ENCODE measurements at regions not wholly inside any gene's neighbourhood (a gene's known extent, or its start where the extent isn't known, plus 50 kb on each side); places are given as distances from the start of the nearest gene placed in this dataset.
"Not testable (repeated sequence)": the region's sequence is repeated elsewhere in the genome, so short reads cannot be mapped to it uniquely, and the experiment has no call there.

DNA sequence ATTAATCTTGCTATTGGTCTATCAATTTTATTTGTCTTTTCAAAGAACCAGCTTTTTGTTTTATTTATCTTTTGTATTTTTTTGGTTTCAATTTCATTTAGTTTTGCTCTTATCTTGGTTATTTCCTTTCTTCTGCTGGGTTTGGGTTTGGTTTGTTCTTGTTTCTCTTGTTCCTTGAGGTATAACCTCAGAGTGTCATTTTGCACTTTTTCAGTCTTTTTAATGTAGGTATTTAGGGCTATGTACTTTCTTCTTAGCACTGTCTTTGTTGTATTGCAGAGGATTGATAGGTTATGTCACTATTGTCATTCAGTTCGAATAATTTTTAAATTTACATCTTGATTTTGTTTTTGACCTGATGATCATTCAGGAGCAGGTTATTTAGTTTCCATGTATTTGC, 92.7 kb upstream of the DCD start:
- no peak for ATAC-seq (replicated peaks in 1 of 2)
- peaks cover 0 to 6% of the 10 kb centered on the region in 2 donors for H3K36me3 Mint-ChIP-seq (ENCODE audit: insufficient read depth in 2 of 2)
- no peak for DNase-seq
- peaks cover 4 to 11% of the 10 kb centered on the region in 2 donors for H3K9me3 Mint-ChIP-seq
- peak overlapping the region; percentile 31 for H3K27ac Mint-ChIP-seq
- no peaks in the 10 kb centered on the region for H3K27me3 Mint-ChIP-seq (ENCODE audit: low read depth)
- H3K4me3 Mint-ChIP-seq: peak overlapping the region in 1 of 2 donors; percentile 43
- peaks cover 18% of the 10 kb centered on the region for H3K4me1 Mint-ChIP-seq (ENCODE audit: low read depth)

DNA sequence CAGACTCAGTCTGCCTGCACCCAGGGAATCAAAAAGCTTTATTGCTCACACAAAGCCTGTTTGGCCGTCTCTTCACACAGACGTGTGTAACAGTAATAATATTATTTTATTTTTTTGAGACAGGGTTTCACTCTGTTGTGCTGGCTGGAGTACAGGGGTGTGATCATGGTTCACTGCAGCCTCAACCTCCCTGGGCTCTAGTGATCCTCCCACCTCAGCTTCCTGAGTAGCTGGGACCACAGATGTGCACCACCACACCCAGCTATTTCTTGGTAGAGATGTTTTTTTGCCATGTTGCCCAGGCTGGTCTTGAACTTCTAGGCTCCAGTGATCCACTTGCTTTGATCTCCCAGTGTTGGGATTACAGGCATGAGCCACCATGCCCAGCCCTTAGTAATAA, 88.4 kb upstream of the DCD start:
- no peak for DNase-seq
- ATAC-seq (replicated peaks in 1 of 2): no peak
- Mint-ChIP-seq H3K27me3 (ENCODE audit: low read depth) (no peaks in the 10 kb centered on the region), H3K27ac (no peak overlapping the region), H3K9me3 (peaks cover 4 to 11% of the 10 kb centered on the region in 2 donors), H3K4me3 (no peak overlapping the region), H3K36me3 (ENCODE audit: insufficient read depth in 2 of 2) (peaks cover 0 to 4% of the 10 kb centered on the region in 2 donors), H3K4me1 (ENCODE audit: low read depth) (peaks cover 8% of the 10 kb centered on the region)

DNA sequence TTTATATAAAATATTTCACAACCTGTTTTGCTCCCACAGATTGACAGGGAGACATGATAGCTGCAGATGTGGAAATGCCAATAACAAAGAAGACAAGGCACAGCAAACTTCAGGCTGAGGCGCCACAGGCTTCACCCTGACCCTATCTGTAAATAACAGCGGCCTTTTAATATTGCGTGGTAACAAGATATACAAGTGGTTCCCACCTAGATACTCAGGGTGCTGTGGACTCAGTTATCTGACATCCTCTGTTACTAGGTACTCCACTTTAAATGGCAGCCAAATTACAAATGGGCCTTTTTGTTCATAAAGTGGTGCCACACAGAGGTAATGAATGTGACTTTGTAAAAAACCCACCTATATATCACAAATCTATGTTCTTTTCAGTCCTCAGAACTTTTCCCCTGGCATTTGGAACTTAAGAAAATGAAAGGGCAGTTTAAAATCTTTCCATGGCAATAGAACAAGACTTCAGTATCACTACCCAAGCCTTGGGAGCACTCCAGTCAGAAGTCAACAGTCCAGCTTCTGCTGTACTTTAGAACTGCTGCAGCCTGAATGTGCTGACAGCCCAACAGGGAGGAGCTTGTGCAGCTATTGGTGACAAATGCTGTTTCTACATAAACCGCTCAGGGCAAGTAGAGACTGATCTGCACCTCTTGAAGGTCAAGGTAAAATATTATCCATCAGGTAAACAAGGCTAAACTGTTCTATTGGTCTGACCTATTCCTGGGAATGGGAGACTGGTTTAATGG, 86.2 kb upstream of the DCD start:
- Mint-ChIP-seq H3K36me3 (ENCODE audit: insufficient read depth in 2 of 2) (peaks cover 0 to 2% of the 10 kb centered on the region in 2 donors), H3K4me1 (ENCODE audit: low read depth) (no peaks in the 10 kb centered on the region), H3K27me3 (ENCODE audit: low read depth) (no peaks in the 10 kb centered on the region), H3K9me3 (peaks cover 4 to 11% of the 10 kb centered on the region in 2 donors), H3K4me3 (no peak overlapping the region), H3K27ac (no peak overlapping the region)
- ATAC-seq (replicated peaks in 1 of 2): no peak
- DNase-seq: no peak

DNA sequence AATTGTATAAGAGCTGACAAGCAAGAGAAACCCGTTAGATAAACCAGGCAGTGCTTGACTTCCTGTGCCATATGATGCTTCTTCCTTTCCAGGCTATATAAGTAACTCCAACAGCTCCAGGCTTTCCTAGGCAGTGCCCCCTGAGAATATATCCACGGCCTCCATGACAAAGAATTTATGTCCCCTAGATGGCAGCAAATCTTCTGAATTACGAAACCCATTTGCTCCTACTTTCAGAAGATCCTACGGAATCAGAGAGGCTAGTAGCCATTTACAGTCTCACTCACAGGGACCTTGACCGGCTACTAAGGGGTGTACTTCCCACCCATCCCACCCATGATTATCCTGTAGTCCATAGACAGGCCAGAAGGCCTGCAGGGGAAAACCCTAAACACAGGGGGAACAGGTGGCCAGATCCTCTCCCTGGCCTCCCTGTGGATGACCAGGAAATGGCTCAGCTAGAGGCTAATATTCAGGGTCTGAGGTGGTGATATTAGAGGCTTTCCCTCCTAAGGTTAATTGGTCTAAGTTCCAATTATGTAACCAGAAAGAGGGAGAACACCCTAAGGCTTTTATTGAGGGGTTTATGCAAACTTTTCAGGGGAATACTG, 77.2 kb upstream of the DCD start:
- Mint-ChIP-seq H3K4me1 (ENCODE audit: low read depth) (peaks cover 5% of the 10 kb centered on the region), H3K36me3 (ENCODE audit: insufficient read depth in 2 of 2) (no peaks in the 10 kb centered on the region), H3K4me3 (no peak overlapping the region), H3K9me3 (no peaks in the 10 kb centered on the region), H3K27ac (no peak overlapping the region), H3K27me3 (ENCODE audit: low read depth) (peaks cover 10% of the 10 kb centered on the region)
- ATAC-seq (replicated peaks in 1 of 2): no peak
- DNase-seq: no peak

DNA sequence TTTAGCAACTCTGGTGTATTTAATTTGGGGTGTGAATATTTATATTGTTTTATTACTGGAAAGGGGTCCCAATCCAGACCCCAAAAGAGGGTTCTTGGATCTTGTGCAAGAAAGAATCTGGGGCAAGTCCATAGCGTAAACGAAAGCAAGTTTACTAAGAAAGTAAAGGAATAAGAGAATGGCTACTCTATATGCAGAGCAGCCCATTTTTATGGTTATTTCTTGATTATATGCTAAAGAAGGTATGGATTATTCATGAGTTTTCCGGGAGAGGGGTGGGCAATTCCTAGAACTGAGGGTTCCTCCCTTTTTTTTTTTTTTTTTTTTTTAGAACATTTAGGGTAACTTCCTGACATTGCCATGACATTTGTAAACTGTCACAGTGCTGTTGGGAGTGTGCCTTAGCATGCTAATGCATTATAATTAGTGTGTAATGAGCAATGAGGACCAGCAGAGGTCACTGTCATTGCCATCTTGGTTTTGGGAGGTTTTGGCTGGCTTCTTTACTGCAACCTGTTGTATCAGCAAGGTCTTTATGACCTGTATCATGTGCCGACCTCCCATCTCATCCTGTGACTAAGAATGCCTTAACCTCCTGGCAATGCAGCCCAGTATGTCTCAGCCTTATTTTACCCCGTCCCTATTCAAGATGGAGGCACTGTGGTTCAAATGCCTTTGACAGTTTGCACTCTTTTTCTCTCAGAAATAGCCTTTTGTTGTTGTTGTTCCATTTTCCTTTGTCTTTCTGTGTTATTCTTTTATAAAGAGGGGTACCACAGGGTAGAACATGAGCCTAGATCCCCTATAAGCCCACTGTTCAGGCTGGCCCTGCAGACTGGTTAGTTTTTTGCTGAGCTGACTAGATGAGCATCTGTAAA, 75.5 kb upstream of the DCD start:
- no peaks in the 10 kb centered on the region for H3K9me3 Mint-ChIP-seq
- peak; percentile 16 to 39 for DNase-seq
- no peak overlapping the region for H3K4me3 Mint-ChIP-seq
- peaks cover 15% of the 10 kb centered on the region for H3K27me3 Mint-ChIP-seq (ENCODE audit: low read depth)
- no peak overlapping the region for H3K27ac Mint-ChIP-seq
- peak; percentile 37 to 47 for ATAC-seq (replicated peaks in 1 of 2)
- H3K4me1 Mint-ChIP-seq (ENCODE audit: low read depth): peaks cover 5% of the 10 kb centered on the region
- H3K36me3 Mint-ChIP-seq (ENCODE audit: insufficient read depth in 2 of 2): no peaks in the 10 kb centered on the region

DNA sequence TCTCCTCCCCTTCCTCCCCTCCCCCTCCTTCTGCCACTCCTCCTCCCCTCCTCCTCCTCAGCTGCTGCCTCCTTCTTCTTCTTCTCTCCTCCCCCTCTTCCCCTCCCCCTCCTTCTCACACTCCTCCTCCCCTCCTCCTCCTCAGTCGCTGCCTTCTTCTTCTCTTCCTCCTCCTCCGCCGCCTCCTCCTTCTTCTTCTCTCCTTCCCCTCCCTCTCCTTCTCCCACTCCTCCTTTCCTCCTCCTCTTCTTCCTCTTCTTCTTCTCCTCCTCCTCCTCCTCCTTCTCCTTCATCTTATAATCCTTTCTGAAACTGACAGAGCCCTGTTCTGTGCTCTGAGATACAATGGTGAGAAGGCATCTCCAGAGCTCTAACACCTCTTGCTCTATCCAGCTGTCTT, 73.1 kb upstream of the DCD start:
- no peaks in the 10 kb centered on the region for H3K9me3 Mint-ChIP-seq
- no peak for DNase-seq
- no peaks in the 10 kb centered on the region for H3K36me3 Mint-ChIP-seq (ENCODE audit: insufficient read depth in 2 of 2)
- H3K27me3 Mint-ChIP-seq (ENCODE audit: low read depth): peaks cover 15% of the 10 kb centered on the region
- no peak overlapping the region for H3K4me3 Mint-ChIP-seq
- peaks cover 5% of the 10 kb centered on the region for H3K4me1 Mint-ChIP-seq (ENCODE audit: low read depth)
- no peak for ATAC-seq (replicated peaks in 1 of 2)
- H3K27ac Mint-ChIP-seq: no peak overlapping the region

DNA sequence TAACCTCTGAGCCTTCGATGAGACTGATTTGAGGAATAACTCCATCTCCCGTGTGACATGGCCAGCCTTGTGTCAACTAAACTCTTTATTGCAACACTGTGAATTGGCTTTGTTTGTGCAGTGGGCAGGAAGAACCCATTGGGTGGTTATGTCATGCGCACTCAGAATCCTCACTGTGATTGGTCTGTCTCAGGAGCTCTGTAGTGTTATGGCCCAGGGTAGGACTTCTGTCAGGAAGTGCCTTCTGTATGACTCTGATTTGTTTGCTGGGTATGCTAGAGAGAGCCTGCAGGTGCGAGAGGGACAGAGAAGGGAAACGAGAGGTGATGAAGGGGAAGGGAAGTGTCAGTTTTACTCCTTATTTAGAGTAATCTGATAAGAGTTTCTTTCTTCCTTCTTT, 71.5 kb upstream of the DCD start:
- no peak overlapping the region for H3K4me3 Mint-ChIP-seq
- peaks cover 25% of the 10 kb centered on the region for H3K27me3 Mint-ChIP-seq (ENCODE audit: low read depth)
- H3K27ac Mint-ChIP-seq: no peak overlapping the region
- no peak for ATAC-seq (replicated peaks in 1 of 2)
- H3K4me1 Mint-ChIP-seq (ENCODE audit: low read depth): peaks cover 5% of the 10 kb centered on the region
- DNase-seq: no peak
- H3K36me3 Mint-ChIP-seq (ENCODE audit: insufficient read depth in 2 of 2): no peaks in the 10 kb centered on the region
- no peaks in the 10 kb centered on the region for H3K9me3 Mint-ChIP-seq

DNA sequence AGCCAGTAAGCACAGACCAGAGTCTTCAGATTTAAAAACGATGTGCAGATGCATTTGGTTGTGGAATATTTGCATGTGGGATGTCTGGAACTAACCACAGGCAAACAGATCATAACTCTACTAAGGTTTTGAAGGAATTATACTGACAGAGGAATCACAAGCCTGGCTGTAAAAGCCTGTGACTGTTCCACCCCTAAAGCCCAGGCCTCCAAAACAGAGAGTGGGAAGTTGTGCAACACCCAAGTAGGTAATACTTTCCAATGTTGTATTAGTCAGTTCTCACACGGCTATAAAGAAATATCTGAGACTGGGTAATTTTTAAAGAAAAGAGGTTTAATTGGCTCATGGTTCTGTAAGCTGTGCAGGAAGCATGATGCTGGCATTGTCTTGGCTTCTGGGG, 68.1 kb upstream of the DCD start:
- Mint-ChIP-seq H3K4me3 (no peak overlapping the region), H3K9me3 (peaks cover 0 to 1% of the 10 kb centered on the region in 2 donors), H3K36me3 (ENCODE audit: insufficient read depth in 2 of 2) (no peaks in the 10 kb centered on the region), H3K27me3 (ENCODE audit: low read depth) (peaks cover 22% of the 10 kb centered on the region), H3K27ac (no peak overlapping the region), H3K4me1 (ENCODE audit: low read depth) (no peaks in the 10 kb centered on the region)
- DNase-seq: no peak
- no peak for ATAC-seq (replicated peaks in 1 of 2)

DNA sequence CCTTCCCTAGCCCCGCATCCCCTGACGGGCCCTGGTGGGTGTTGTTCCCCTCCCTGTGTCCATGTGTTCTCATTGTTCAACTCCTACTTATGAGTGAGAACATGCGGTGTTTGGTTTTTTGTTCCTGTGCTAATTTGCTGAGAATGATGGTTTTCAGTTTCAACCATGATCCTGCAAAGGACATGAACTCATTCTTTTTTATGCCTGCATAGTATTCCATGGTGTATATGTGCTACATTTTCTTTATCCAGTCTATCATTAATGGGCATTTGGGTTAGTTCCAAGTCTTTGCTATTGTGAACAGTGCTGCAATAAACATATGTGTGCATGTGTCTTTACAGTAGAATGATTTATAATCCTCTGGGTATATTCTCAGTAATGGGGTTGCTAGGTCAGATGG, 65.7 kb upstream of the DCD start:
- H3K4me1 Mint-ChIP-seq (ENCODE audit: low read depth); ATAC-seq (replicated peaks in 1 of 2); H3K9me3 Mint-ChIP-seq; H3K36me3 Mint-ChIP-seq (ENCODE audit: insufficient read depth in 2 of 2); H3K27ac Mint-ChIP-seq; DNase-seq; H3K4me3 Mint-ChIP-seq: not testable (repeated sequence)
- H3K27me3 Mint-ChIP-seq (ENCODE audit: low read depth): peaks cover 17% of the 10 kb centered on the region

DNA sequence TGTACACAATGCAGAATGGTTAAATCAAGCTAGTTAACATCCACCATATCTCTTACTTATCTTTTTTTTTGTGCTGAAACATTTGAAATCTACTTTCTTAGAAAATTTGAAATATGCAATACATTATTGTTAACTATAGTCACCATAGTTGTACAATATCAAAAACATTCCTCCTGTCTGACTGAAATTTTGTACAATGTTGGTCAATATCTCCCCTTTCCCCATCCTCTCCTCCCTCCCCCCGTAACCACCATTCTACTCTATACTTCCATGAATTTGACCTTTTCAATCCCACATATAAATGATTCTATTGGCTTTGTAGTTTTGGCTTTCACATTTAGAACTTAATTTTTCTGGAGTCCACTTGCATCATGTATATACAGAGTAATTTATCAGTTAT, 63.5 kb upstream of the DCD start:
- no peaks in the 10 kb centered on the region for H3K4me1 Mint-ChIP-seq (ENCODE audit: low read depth)
- peaks cover 0 to 1% of the 10 kb centered on the region in 2 donors for H3K9me3 Mint-ChIP-seq
- ATAC-seq (replicated peaks in 1 of 2) (no peak), DNase-seq (no peak)
- no peaks in the 10 kb centered on the region for H3K36me3 Mint-ChIP-seq (ENCODE audit: insufficient read depth in 2 of 2)
- H3K27ac Mint-ChIP-seq: no peak overlapping the region
- peaks cover 17% of the 10 kb centered on the region for H3K27me3 Mint-ChIP-seq (ENCODE audit: low read depth)
- no peak overlapping the region for H3K4me3 Mint-ChIP-seq

DNA sequence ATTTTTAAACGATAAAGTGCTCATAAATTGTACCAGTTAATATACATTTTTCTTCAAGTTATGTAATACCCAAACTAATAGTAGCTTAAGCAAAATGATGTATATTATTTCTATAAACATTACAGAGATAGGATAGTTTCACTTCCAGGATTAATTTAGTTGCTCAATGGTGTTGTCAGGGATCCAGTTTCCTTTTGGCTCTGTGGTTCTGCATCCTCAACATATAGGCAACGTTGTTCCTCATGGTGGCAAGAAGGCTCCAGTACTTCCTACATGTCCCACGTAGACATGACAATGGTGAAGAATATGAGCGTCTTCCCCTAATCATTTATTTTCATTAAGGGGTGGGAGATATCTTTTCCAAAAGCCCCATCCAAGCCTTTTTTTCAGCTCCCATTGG, 60.7 kb upstream of the DCD start:
- Mint-ChIP-seq H3K36me3 (ENCODE audit: insufficient read depth in 2 of 2) (no peaks in the 10 kb centered on the region), H3K9me3 (peaks cover 0 to under 1% of the 10 kb centered on the region in 2 donors), H3K4me3 (no peak overlapping the region), H3K4me1 (ENCODE audit: low read depth) (no peaks in the 10 kb centered on the region), H3K27ac (no peak overlapping the region), H3K27me3 (ENCODE audit: low read depth) (peaks cover 2% of the 10 kb centered on the region)
- DNase-seq (no peak), ATAC-seq (replicated peaks in 1 of 2) (no peak)

DNA sequence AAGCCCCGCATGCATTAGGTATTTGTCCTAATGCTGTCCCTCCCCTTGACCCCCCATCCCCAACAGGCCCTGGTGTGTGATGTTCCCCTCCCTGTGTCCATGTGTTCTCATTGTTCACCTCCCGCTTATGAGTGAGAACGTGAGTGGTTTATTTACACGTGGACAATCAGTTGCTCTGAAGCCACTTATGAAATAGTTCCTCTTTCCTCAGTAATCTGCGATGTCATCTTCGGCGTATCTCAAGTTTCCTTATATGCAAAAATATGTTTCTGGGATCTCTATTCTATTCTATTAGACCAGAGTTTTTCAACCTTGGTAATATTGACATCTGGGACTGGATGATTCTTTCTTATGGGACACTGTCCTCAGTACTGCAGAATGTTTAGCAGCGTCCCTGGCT, 56.0 kb upstream of the DCD start:
- peaks cover 5% of the 10 kb centered on the region for H3K27me3 Mint-ChIP-seq (ENCODE audit: low read depth)
- ATAC-seq (replicated peaks in 1 of 2) (no peak), DNase-seq (no peak)
- no peaks in the 10 kb centered on the region for H3K9me3 Mint-ChIP-seq
- H3K4me3 Mint-ChIP-seq: no peak overlapping the region
- no peak overlapping the region for H3K27ac Mint-ChIP-seq
- H3K36me3 Mint-ChIP-seq (ENCODE audit: insufficient read depth in 2 of 2): no peaks in the 10 kb centered on the region
- no peaks in the 10 kb centered on the region for H3K4me1 Mint-ChIP-seq (ENCODE audit: low read depth)

DNA sequence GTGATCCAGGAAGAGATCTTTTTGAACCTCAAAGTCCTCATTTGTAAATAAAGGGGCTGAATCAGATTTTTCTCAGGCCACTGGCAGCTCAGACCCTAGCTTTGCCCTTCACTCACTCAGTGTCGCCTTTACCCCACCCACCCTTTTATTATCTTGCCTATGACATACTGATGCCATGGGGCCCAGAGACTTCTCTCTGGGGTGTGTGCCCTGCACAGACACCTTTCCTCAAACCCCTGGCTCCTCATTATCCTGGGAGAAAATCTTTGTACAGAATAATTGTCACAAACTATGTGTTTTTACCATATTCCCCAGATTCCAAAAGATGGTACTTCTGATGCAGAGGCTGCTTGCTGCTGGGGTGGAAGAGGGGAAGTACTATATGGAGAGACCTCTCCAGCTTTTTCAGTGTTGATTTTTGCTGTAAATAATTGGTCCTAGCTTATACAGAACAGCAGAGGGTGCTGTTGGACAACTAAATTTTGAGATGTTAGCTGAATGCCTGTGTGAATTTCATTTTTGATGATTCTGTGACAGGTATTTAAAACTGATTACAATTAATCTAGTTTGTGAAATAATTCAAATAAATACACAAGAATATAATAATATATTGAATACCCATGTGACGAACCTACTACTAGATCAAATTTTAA, 53.9 kb upstream of the DCD start:
- Mint-ChIP-seq H3K4me3 (no peak overlapping the region), H3K27ac (no peak overlapping the region), H3K9me3 (no peaks in the 10 kb centered on the region), H3K4me1 (ENCODE audit: low read depth) (no peaks in the 10 kb centered on the region), H3K36me3 (ENCODE audit: insufficient read depth in 2 of 2) (no peaks in the 10 kb centered on the region), H3K27me3 (ENCODE audit: low read depth) (peaks cover 14% of the 10 kb centered on the region)
- peak in 1 of 2 donors; percentile 39 for ATAC-seq (replicated peaks in 1 of 2)
- DNase-seq: peak in 1 of 2 donors; percentile 26
